ENCODE measurements at regions not wholly inside any gene's neighbourhood (a gene's known extent, or its start where the extent isn't known, plus 50 kb on each side); places are given as distances from the start of the nearest gene placed in this dataset.

DNA sequence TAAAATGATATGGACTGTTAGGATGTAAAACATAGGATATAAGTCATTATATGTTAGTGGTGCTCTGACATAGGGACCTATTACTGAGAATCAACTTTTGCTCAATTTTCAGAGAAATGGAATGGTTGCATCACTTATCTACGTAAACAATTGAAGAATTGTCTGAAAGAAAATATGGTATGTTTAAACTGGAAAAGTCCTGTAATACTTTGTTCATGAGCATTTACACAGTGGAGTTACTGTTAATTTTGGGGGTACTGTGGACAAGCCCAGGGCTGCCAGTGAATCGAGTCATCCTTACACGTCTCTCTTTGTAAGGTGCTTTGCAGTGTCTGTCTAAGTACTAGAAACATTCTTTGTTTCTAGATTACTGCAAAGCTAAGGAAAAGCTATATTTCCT lies 152.0 kb downstream of the ZNF22 start:
- Mint-ChIP-seq H3K4me1 (peaks cover 13% of the 10 kb centered on the region; the same call in 2 of the 3 replicates), H3K27me3 (ENCODE audit: insufficient read depth, low read depth, poor library complexity) (peaks cover 4% of the 10 kb centered on the region), H3K4me3 (no peak overlapping the region), H3K36me3 (ENCODE audit: low read depth) (no peaks in the 10 kb centered on the region), H3K9me3 (no peaks in the 10 kb centered on the region), H3K27ac (no peak overlapping the region)
- Histone ChIP-seq H3K27me3 (ENCODE audit: insufficient read depth) (no peaks in the 10 kb centered on the region), H3K4me2 (no peak overlapping the region), H3K36me3 (ENCODE audit: insufficient read depth) (no peaks in the 10 kb centered on the region), H3K9me2 (ENCODE audit: insufficient read depth) (no peaks in the 10 kb centered on the region; the same call in 1 of the 2 replicates), H3K79me2 (replicated peaks; ENCODE audit: insufficient read depth) (no peaks in the 10 kb centered on the region), H3K4me3 (no peak overlapping the region), H2AFZ (no peak overlapping the region), H4K20me1 (replicated peaks; ENCODE audit: insufficient read depth) (no peaks in the 10 kb centered on the region), H3K4me1 (ENCODE audit: insufficient read depth) (0 out of 2 replicates have a peak, but pooled peaks cover 4% of the 10 kb centered on the region), H3F3A (replicated peaks; ENCODE audit: low read depth) (no peaks in the 10 kb centered on the region), H3K27ac (ENCODE audit: low read depth) (no peak overlapping the region)
- TF ChIP-seq, protein P1, sequence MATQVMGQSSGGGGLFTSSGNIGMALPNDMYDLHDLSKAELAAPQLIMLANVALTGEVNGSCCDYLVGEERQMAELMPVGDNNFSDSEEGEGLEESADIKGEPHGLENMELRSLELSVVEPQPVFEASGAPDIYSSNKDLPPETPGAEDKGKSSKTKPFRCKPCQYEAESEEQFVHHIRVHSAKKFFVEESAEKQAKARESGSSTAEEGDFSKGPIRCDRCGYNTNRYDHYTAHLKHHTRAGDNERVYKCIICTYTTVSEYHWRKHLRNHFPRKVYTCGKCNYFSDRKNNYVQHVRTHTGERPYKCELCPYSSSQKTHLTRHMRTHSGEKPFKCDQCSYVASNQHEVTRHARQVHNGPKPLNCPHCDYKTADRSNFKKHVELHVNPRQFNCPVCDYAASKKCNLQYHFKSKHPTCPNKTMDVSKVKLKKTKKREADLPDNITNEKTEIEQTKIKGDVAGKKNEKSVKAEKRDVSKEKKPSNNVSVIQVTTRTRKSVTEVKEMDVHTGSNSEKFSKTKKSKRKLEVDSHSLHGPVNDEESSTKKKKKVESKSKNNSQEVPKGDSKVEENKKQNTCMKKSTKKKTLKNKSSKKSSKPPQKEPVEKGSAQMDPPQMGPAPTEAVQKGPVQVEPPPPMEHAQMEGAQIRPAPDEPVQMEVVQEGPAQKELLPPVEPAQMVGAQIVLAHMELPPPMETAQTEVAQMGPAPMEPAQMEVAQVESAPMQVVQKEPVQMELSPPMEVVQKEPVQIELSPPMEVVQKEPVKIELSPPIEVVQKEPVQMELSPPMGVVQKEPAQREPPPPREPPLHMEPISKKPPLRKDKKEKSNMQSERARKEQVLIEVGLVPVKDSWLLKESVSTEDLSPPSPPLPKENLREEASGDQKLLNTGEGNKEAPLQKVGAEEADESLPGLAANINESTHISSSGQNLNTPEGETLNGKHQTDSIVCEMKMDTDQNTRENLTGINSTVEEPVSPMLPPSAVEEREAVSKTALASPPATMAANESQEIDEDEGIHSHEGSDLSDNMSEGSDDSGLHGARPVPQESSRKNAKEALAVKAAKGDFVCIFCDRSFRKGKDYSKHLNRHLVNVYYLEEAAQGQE (IDR thresholded peaks at IDR 0.05; ENCODE audit: unreplicated experiment), result no peak
- TF ChIP-seq NANOG (IDR thresholded peaks at IDR 0.05; ENCODE audit: borderline replicate concordance) (no peak), EZH2 (IDR thresholded peaks at IDR 0.05; ENCODE audit: low read depth, unreplicated experiment) (no peak), ZNF331 (CRISPR knock-in tag; IDR thresholded peaks at IDR 0.05; ENCODE audit: low read depth) (no peak), STAT1 (IDR thresholded peaks at IDR 0.05; ENCODE audit: unreplicated experiment) (no peak), ZNF114 (CRISPR knock-in tag; IDR thresholded peaks at IDR 0.05) (no peak), EZH2phosphoT487 (IDR thresholded peaks at IDR 0.05; ENCODE audit: unreplicated experiment) (no peak), JUNB (IDR thresholded peaks at IDR 0.05; ENCODE audit: unreplicated experiment) (no peak)
- TF ChIP-seq, protein P2, sequence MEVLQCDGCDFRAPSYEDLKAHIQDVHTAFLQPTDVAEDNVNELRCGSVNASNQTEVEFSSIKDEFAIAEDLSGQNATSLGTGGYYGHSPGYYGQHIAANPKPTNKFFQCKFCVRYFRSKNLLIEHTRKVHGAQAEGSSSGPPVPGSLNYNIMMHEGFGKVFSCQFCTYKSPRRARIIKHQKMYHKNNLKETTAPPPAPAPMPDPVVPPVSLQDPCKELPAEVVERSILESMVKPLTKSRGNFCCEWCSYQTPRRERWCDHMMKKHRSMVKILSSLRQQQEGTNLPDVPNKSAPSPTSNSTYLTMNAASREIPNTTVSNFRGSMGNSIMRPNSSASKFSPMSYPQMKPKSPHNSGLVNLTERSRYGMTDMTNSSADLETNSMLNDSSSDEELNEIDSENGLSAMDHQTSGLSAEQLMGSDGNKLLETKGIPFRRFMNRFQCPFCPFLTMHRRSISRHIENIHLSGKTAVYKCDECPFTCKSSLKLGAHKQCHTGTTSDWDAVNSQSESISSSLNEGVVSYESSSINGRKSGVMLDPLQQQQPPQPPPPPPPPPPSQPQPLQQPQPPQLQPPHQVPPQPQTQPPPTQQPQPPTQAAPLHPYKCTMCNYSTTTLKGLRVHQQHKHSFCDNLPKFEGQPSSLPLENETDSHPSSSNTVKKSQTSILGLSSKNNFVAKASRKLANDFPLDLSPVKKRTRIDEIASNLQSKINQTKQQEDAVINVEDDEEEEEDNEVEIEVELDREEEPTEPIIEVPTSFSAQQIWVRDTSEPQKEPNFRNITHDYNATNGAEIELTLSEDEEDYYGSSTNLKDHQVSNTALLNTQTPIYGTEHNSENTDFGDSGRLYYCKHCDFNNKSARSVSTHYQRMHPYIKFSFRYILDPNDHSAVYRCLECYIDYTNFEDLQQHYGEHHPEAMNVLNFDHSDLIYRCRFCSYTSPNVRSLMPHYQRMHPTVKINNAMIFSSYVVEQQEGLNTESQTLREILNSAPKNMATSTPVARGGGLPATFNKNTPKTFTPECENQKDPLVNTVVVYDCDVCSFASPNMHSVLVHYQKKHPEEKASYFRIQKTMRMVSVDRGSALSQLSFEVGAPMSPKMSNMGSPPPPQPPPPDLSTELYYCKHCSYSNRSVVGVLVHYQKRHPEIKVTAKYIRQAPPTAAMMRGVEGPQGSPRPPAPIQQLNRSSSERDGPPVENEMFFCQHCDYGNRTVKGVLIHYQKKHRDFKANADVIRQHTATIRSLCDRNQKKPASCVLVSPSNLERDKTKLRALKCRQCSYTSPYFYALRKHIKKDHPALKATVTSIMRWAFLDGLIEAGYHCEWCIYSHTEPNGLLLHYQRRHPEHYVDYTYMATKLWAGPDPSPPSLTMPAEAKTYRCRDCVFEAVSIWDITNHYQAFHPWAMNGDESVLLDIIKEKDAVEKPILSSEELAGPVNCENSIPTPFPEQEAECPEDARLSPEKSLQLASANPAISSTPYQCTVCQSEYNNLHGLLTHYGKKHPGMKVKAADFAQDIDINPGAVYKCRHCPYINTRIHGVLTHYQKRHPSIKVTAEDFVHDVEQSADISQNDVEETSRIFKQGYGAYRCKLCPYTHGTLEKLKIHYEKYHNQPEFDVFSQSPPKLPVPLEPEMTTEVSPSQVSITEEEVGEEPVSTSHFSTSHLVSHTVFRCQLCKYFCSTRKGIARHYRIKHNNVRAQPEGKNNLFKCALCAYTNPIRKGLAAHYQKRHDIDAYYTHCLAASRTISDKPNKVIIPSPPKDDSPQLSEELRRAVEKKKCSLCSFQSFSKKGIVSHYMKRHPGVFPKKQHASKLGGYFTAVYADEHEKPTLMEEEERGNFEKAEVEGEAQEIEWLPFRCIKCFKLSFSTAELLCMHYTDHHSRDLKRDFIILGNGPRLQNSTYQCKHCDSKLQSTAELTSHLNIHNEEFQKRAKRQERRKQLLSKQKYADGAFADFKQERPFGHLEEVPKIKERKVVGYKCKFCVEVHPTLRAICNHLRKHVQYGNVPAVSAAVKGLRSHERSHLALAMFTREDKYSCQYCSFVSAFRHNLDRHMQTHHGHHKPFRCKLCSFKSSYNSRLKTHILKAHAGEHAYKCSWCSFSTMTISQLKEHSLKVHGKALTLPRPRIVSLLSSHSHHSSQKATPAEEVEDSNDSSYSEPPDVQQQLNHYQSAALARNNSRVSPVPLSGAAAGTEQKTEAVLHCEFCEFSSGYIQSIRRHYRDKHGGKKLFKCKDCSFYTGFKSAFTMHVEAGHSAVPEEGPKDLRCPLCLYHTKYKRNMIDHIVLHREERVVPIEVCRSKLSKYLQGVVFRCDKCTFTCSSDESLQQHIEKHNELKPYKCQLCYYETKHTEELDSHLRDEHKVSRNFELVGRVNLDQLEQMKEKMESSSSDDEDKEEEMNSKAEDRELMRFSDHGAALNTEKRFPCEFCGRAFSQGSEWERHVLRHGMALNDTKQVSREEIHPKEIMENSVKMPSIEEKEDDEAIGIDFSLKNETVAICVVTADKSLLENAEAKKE (CRISPR knock-in tag; IDR thresholded peaks at IDR 0.05), result no peak
- TF ChIP-seq, protein P3, sequence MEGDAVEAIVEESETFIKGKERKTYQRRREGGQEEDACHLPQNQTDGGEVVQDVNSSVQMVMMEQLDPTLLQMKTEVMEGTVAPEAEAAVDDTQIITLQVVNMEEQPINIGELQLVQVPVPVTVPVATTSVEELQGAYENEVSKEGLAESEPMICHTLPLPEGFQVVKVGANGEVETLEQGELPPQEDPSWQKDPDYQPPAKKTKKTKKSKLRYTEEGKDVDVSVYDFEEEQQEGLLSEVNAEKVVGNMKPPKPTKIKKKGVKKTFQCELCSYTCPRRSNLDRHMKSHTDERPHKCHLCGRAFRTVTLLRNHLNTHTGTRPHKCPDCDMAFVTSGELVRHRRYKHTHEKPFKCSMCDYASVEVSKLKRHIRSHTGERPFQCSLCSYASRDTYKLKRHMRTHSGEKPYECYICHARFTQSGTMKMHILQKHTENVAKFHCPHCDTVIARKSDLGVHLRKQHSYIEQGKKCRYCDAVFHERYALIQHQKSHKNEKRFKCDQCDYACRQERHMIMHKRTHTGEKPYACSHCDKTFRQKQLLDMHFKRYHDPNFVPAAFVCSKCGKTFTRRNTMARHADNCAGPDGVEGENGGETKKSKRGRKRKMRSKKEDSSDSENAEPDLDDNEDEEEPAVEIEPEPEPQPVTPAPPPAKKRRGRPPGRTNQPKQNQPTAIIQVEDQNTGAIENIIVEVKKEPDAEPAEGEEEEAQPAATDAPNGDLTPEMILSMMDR (conservative IDR thresholded peaks at IDR 0.05; ENCODE audit: low read depth in 2 of 2), result no peak
- DNase-seq (ENCODE audit: low spot score) (no peak), ATAC-seq (no peak)
